ENCODE measurements at regions not wholly inside any gene's neighbourhood (a gene's known extent, or its start where the extent isn't known, plus 50 kb on each side); places are given as distances from the start of the nearest gene placed in this dataset.
"Not testable (repeated sequence)": the region's sequence is repeated elsewhere in the genome, so short reads cannot be mapped to it uniquely, and the experiment has no call there.

DNA sequence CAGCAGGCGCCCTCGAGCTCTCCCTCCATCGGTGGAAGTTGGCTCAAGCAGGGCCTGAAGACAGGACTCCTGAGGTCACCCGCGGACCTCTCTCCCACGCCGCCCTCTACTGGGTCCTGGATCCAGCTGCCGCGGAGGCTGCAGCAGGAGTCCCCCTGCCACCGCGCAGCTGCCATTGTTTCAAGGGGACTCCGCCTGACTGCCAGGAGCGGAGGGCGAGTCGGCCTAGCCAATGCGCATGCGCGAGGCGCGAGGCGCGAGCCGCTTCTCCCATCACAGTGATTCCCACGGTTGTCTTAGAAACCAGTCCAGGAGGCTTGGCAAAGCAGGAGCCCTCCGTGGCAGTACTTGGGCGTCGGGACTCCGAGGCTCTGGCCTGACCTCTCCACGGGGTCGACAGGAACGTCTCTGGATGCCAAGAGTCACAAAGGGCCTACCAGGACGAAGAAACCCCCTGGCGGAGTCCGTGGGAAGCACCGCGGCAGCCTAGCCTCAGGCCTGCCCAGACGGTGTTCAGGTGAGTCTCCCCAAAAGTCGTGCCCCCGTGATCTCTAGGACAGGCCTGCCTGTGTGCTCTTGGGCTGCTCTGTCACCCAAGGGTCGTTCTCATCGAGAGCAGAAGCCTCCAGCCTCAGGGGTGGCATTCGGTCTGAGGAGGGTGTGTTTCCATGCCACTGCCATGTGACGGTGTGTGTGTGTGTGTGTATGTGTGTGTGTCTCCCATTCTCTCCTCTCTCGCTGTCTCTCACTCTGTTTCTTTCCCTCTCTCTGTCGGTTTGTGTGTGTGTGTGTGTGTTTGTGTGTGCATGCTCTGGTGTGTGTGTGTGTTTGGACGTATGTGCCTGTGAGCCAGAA lies 290.6 kb upstream of the ZNF337 start:
- Histone ChIP-seq H3K4me1 (no peaks in the 10 kb centered on the region), H3K27ac (no peak overlapping the region), H3K4me3 (peak overlapping the region; percentile 57), H3K36me3 (ENCODE audit: insufficient read depth in 1 of 2, low read depth in 1 of 2) (no peaks in the 10 kb centered on the region), H3K27me3 (ENCODE audit: insufficient read depth in 3 of 3, low read length in 2 of 3) (no peaks in the 10 kb centered on the region), H3K9me3 (no peaks in the 10 kb centered on the region)
- intact Hi-C loops (cut with DNase I): no loop called here
- peak in 3 of 4 donors; percentile 54 to 65 (median 57) for ATAC-seq
- 17 to 22% (median 17%) methylated on average over 43 to 46 of the region's 46 CpGs for WGBS, 3 donors
- TF ChIP-seq, protein P1, sequence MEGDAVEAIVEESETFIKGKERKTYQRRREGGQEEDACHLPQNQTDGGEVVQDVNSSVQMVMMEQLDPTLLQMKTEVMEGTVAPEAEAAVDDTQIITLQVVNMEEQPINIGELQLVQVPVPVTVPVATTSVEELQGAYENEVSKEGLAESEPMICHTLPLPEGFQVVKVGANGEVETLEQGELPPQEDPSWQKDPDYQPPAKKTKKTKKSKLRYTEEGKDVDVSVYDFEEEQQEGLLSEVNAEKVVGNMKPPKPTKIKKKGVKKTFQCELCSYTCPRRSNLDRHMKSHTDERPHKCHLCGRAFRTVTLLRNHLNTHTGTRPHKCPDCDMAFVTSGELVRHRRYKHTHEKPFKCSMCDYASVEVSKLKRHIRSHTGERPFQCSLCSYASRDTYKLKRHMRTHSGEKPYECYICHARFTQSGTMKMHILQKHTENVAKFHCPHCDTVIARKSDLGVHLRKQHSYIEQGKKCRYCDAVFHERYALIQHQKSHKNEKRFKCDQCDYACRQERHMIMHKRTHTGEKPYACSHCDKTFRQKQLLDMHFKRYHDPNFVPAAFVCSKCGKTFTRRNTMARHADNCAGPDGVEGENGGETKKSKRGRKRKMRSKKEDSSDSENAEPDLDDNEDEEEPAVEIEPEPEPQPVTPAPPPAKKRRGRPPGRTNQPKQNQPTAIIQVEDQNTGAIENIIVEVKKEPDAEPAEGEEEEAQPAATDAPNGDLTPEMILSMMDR (IDR thresholded peaks at IDR 0.05): peak; percentile 11
- DNase-seq: peak; percentile 30 to 72

DNA sequence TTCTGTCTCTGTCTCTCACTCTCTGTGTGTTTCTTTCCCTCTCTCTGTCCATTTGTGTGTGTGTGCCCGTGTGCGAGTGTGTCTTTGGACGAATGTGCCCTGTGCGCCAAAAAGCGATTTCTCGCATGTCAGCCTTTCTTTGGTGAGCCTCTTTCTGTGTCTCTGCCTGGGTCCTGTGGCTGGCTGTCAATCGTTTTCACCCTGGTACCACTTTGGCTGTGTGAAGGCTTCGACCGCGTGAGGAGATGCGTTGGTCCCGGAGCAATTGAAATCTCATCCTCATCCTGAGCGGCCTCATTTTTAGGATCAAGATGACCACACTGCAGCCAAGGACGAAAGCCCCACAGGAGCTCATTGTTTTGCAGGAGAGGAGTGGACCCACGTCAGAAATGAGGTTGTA lies 288.9 kb upstream of the ZNF337 start:
- Histone ChIP-seq H3K36me3 (ENCODE audit: insufficient read depth in 1 of 2, low read depth in 1 of 2) (no peaks in the 10 kb centered on the region), H3K27ac (no peak overlapping the region), H3K4me3 (no peak overlapping the region), H3K4me1 (no peaks in the 10 kb centered on the region), H3K9me3 (no peaks in the 10 kb centered on the region), H3K27me3 (ENCODE audit: insufficient read depth in 3 of 3, low read length in 2 of 3) (no peaks in the 10 kb centered on the region)
- ATAC-seq (no peak), DNase-seq (no peak)
- WGBS, 3 donors: 83 to 90% (median 84%) methylated on average over 15 of the region's 15 CpGs
- TF ChIP-seq, protein P1 (IDR thresholded peaks at IDR 0.05): no peak
- intact Hi-C loops (cut with DNase I): no loop called here

DNA sequence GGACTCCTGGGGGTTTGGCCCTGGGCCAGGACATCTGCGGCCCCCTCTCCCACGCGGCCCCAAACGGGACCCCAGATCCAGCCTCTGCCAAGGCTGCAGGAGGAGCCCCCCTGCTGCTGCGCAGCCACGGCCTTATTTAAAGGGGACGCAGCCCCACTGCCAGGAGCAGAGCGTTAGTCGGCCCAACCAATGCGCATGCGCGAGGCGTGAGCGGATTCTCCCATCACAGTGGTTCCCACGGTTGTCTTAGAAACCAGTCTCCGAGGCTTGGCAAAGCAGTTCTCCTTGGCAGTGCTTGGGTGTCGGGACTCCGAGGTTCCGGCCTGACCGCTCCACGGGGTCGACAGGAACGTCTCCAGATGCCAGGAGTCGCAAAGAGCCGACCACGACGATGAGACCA lies 288.3 kb upstream of the ZNF337 start:
- no peaks in the 10 kb centered on the region for H3K27me3 ChIP-seq (ENCODE audit: insufficient read depth in 3 of 3, low read length in 2 of 3)
- no peaks in the 10 kb centered on the region for H3K4me1 ChIP-seq
- 17 to 56% (median 36%) methylated on average over 26 to 27 of the region's 27 CpGs for WGBS, 3 donors
- no peaks in the 10 kb centered on the region for H3K9me3 ChIP-seq
- DNase-seq (peak; percentile 56 to 69), ATAC-seq (peak in 1 of 4 donors; percentile 48)
- peak overlapping the region; percentile 46 for H3K4me3 ChIP-seq
- TF ChIP-seq, protein P1 (IDR thresholded peaks at IDR 0.05): no peak
- H3K36me3 ChIP-seq (ENCODE audit: insufficient read depth in 1 of 2, low read depth in 1 of 2): no peaks in the 10 kb centered on the region
- no peak overlapping the region for H3K27ac ChIP-seq
- intact Hi-C loops (cut with DNase I): no loop called here

DNA sequence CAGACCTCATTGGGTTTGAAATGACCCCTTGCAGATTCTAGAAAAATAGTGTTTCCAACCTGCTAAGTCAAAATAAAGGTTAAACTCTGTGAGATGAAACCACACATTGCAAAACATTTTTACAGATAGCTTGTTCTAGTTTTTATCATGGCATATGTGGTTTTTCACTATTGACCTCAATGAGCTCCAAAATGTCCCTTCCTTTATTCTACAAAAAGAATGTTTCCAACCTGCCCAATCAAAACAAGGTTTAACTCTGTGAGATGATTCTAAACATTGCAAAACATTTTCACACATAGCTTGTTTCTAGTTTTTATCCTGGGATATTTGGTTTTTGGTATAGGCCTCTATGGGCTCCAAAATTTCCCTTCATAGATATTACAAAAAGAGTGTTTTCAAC lies 286.0 kb upstream of the ZNF337 start:
- H3K9me3 ChIP-seq; DNase-seq; H3K27ac ChIP-seq; H3K27me3 ChIP-seq (ENCODE audit: insufficient read depth in 3 of 3, low read length in 2 of 3); H3K36me3 ChIP-seq (ENCODE audit: insufficient read depth in 1 of 2, low read depth in 1 of 2); intact Hi-C loops (cut with DNase I); H3K4me1 ChIP-seq; ATAC-seq; H3K4me3 ChIP-seq: not testable (repeated sequence)

DNA sequence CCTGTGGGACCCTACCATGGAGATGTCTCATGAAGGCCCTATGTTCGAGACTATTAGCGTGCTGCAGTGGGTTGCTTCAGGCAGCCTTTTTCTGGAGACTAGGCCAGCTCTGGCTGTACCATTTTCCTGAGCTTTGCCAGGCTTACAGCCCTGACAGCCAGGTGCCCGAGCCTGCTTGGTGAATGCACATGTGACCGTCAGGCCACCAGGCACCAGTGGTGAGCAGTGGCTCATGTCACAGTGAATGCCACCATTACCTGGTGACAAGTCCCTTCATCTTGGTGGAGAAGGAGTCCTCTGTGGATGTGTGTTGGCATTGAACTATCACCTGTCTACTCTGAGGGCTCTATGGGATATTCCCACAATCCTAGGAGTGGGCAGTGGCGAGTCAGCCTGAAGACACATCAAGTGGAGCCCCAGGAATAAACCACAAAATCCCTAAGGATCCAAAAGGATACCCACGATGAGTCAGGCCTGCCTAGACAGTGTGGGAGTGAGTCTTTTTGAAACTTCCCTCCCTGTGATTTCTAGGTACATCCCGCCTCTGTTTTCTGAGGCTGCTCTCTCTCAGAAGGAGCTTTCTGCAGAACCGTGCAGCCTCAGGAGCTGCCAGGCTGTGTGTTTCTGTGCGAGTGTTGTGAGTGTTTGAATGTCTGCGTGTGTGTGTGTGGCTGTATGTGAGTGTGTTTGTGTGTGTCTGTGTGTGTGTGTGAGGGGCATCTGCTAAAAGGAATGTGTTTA lies 282.0 kb upstream of the ZNF337 start:
- H3K27me3 ChIP-seq (ENCODE audit: insufficient read depth in 3 of 3, low read length in 2 of 3); DNase-seq; H3K9me3 ChIP-seq; H3K4me1 ChIP-seq; ATAC-seq; H3K27ac ChIP-seq; intact Hi-C loops (cut with DNase I); H3K36me3 ChIP-seq (ENCODE audit: insufficient read depth in 1 of 2, low read depth in 1 of 2); H3K4me3 ChIP-seq: not testable (repeated sequence)
- WGBS, 3 donors: 84 to 89% (median 88%) methylated on average over 10 of the region's 10 CpGs

DNA sequence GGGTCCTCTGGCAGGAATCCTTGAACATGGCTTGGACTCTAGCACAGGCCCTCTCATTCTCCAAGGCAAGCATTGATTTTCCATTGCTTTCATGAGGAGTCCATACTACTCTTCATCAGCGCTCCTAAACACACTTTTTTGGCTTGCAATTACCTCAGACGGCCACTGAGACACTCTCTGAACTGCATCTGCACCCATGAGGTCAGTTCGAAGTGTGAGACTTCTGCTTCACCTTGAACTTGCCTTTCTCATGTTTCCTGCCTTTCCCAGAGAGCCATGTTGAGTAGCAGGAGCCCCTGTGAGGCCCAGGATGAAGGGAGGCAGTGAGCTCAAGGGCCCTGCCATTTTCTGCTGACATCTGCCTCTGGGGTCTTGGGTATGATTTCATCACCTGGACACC lies 279.2 kb upstream of the ZNF337 start:
- WGBS, 3 donors: 44 to 64% (median 57%) methylated on average over 3 of the region's 3 CpGs
- H3K4me3 ChIP-seq; ATAC-seq; H3K36me3 ChIP-seq (ENCODE audit: insufficient read depth in 1 of 2, low read depth in 1 of 2); H3K27ac ChIP-seq; H3K27me3 ChIP-seq (ENCODE audit: insufficient read depth in 3 of 3, low read length in 2 of 3); H3K4me1 ChIP-seq; H3K9me3 ChIP-seq; DNase-seq; intact Hi-C loops (cut with DNase I): not testable (repeated sequence)

DNA sequence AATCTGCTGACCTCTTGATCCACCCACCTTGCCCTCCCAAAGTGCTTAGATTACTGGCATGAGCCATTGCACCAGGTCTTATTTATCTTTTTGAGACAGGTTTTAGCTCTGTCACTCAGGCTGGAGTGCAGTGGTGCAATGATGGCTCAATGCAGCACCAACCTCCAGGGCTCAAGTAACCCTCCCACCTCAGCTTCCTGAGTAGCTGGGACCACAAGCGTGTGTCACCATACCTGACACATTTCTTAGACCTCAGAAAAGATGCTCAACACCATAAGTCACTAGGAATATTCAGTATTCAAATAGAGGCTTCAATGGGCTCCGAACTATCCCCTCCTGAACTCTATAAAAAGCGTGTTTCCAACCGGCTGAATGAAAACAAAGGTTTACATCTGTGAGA lies 268.6 kb upstream of the ZNF337 start:
- intact Hi-C loops (cut with DNase I); H3K9me3 ChIP-seq; H3K27ac ChIP-seq; H3K27me3 ChIP-seq (ENCODE audit: insufficient read depth in 3 of 3, low read length in 2 of 3); ATAC-seq; H3K4me3 ChIP-seq; H3K36me3 ChIP-seq (ENCODE audit: insufficient read depth in 1 of 2, low read depth in 1 of 2); H3K4me1 ChIP-seq; DNase-seq: not testable (repeated sequence)
- 80 to 87% (median 85%) methylated on average over 4 of the region's 4 CpGs for WGBS, 3 donors

DNA sequence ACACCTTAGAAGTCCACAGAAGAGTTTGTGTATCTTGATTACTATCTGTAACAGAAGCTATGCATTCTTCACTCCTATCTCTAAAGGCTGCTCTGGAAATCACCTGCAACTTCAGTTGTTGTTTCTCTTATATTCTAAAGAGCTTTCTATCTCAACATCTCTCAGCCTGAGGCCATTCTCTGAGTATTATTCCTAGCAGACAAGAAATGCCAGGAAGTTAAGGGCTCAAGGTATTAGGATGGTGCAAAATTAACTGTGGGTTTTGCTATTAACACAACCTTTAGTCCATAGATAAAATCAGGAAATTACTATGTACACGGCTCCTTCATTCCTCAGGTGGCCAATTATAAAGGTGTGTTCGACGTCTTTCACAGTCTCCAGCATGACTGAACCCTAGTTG lies 257.2 kb upstream of the ZNF337 start:
- H3K27me3 ChIP-seq (ENCODE audit: insufficient read depth in 3 of 3, low read length in 2 of 3); DNase-seq; H3K9me3 ChIP-seq; H3K4me1 ChIP-seq; intact Hi-C loops (cut with DNase I); H3K27ac ChIP-seq; ATAC-seq; H3K36me3 ChIP-seq (ENCODE audit: insufficient read depth in 1 of 2, low read depth in 1 of 2); H3K4me3 ChIP-seq: not testable (repeated sequence)
- 72 to 81% (median 74%) methylated on average over 3 of the region's 3 CpGs for WGBS, 3 donors
